ENCODE measurements at regions not wholly inside any gene's neighbourhood (a gene's known extent, or its start where the extent isn't known, plus 50 kb on each side); places are given as distances from the start of the nearest gene placed in this dataset.

DNA sequence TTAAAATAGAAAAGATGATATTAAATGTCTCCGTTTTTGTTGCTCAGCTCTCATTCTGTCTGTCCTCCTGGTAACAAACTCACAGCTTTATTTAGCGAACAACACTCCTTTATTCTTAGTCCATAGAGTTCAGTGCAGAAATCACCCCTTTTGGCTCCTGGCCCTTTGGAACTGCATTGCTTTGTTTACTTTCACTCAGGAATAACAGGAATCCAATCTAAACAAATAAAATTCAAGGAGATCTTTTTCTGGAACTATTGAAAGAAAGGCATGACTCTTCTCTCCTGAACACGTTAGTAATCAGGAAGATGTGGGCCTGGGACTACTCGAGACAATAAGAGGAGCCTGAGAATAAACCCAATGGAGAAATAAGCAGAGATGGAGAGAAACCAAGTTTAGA lies 409.2 kb downstream of the DIPK2A start:
- Histone ChIP-seq H3K79me2 (ENCODE audit: insufficient read depth, low read length) (no peaks in the 10 kb centered on the region), H2AFZ (ENCODE audit: low read length) (no peak overlapping the region), H3K36me3 (ENCODE audit: insufficient read depth, low read length) (no peaks in the 10 kb centered on the region), H3K9me3 (ENCODE audit: low read length) (no peaks in the 10 kb centered on the region), H3K4me1 (ENCODE audit: insufficient read depth, low read length, severe bottlenecking) (no peaks in the 10 kb centered on the region), H3K4me3 (ENCODE audit: low read depth, low read length, poor library complexity, severe bottlenecking) (no peak overlapping the region), H3K27ac (ENCODE audit: low read depth, low read length, poor library complexity, severe bottlenecking) (no peak overlapping the region), H3K9ac (ENCODE audit: low read length) (no peak overlapping the region), H3F3A (ENCODE audit: insufficient read depth, low read length) (no peaks in the 10 kb centered on the region), H3K9me2 (ENCODE audit: low read depth, low read length) (no peaks in the 10 kb centered on the region), H3K4me2 (ENCODE audit: low read length) (no peak overlapping the region), H4K20me1 (ENCODE audit: insufficient read depth, low read length) (no peaks in the 10 kb centered on the region), H3K27me3 (ENCODE audit: insufficient read depth, low read length) (no peaks in the 10 kb centered on the region)
- TF ChIP-seq, protein P1, sequence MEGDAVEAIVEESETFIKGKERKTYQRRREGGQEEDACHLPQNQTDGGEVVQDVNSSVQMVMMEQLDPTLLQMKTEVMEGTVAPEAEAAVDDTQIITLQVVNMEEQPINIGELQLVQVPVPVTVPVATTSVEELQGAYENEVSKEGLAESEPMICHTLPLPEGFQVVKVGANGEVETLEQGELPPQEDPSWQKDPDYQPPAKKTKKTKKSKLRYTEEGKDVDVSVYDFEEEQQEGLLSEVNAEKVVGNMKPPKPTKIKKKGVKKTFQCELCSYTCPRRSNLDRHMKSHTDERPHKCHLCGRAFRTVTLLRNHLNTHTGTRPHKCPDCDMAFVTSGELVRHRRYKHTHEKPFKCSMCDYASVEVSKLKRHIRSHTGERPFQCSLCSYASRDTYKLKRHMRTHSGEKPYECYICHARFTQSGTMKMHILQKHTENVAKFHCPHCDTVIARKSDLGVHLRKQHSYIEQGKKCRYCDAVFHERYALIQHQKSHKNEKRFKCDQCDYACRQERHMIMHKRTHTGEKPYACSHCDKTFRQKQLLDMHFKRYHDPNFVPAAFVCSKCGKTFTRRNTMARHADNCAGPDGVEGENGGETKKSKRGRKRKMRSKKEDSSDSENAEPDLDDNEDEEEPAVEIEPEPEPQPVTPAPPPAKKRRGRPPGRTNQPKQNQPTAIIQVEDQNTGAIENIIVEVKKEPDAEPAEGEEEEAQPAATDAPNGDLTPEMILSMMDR (IDR thresholded peaks at IDR 0.05; ENCODE audit: low read length) = no peak
- TF ChIP-seq EZH2 (IDR thresholded peaks at IDR 0.05; ENCODE audit: borderline replicate concordance, low read length) = no peak

DNA sequence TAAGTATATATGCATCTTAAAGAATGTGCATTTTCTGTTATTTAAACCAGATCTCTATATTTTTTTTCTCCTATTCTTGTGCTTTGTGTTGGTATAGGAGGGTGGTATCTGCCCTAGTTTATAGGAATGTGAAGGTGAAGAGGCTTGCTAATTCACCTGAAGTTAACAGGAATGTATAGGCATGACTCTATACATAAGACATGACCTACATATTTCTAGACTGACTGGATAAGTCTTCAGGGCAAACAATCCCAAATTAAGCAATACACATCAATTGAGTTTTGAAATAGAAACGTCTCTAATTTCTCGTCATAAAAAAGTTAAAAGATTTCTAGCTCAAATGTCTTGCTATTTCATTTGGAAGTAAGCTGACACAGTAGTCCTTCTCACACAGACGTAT lies 410.0 kb downstream of the DIPK2A start:
- Histone ChIP-seq H2AFZ (ENCODE audit: low read length) (no peak overlapping the region), H3F3A (ENCODE audit: insufficient read depth, low read length) (no peaks in the 10 kb centered on the region), H3K4me2 (ENCODE audit: low read length) (no peak overlapping the region), H3K9me2 (ENCODE audit: low read depth, low read length) (no peaks in the 10 kb centered on the region), H3K27ac (ENCODE audit: low read depth, low read length, poor library complexity, severe bottlenecking) (no peak overlapping the region), H3K36me3 (ENCODE audit: insufficient read depth, low read length) (no peaks in the 10 kb centered on the region), H3K4me3 (ENCODE audit: low read depth, low read length, poor library complexity, severe bottlenecking) (no peak overlapping the region), H3K27me3 (ENCODE audit: insufficient read depth, low read length) (no peaks in the 10 kb centered on the region), H4K20me1 (ENCODE audit: insufficient read depth, low read length) (no peaks in the 10 kb centered on the region), H3K9me3 (ENCODE audit: low read length) (no peaks in the 10 kb centered on the region), H3K4me1 (ENCODE audit: insufficient read depth, low read length, severe bottlenecking) (no peaks in the 10 kb centered on the region), H3K9ac (ENCODE audit: low read length) (no peak overlapping the region), H3K79me2 (ENCODE audit: insufficient read depth, low read length) (no peaks in the 10 kb centered on the region)
- no peak for TF ChIP-seq EZH2 (IDR thresholded peaks at IDR 0.05; ENCODE audit: borderline replicate concordance, low read length)
- TF ChIP-seq, protein P1 (IDR thresholded peaks at IDR 0.05; ENCODE audit: low read length) = no peak

DNA sequence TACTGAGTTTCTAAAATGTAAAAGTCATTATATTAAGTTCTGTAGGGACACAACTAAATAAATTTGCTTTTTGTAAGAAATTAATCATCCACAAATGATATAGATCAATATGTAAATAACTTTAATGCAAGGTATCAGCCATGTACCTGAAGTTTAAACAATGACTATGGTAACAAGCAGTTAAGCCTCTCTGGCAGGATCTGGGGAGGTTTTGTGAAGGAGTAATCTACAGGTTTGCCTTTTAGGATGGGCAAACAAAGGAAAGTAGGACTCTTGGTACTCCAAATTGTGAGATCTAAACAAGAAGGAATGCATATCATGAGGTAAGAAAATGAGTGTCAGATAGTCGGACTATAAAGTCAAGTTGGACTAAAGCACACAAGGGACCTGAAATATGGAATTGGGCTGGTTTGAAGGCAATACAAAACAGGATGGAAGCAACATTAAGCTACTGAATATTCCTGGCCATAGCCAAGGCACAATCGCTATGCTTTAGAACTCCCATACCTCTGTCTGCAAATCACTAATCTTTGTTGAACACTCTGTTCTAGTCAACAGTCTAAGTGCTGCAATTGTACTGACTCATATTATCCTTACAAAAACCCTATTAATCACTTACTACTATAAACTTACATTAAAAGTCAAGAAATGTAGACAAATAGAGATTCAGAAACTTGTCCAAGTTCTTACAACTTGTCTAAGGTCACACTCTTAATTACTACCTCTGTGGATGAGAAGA lies 412.8 kb downstream of the DIPK2A start:
- TF ChIP-seq, protein P1 (IDR thresholded peaks at IDR 0.05; ENCODE audit: low read length) = no peak
- no peak for TF ChIP-seq EZH2 (IDR thresholded peaks at IDR 0.05; ENCODE audit: borderline replicate concordance, low read length)
- Histone ChIP-seq H2AFZ (ENCODE audit: low read length) (no peak overlapping the region), H3K9me3 (ENCODE audit: low read length) (no peaks in the 10 kb centered on the region), H3F3A (ENCODE audit: insufficient read depth, low read length) (no peaks in the 10 kb centered on the region), H3K9me2 (ENCODE audit: low read depth, low read length) (no peaks in the 10 kb centered on the region), H4K20me1 (ENCODE audit: insufficient read depth, low read length) (no peaks in the 10 kb centered on the region), H3K27me3 (ENCODE audit: insufficient read depth, low read length) (no peaks in the 10 kb centered on the region), H3K79me2 (ENCODE audit: insufficient read depth, low read length) (no peaks in the 10 kb centered on the region), H3K4me2 (ENCODE audit: low read length) (no peak overlapping the region), H3K9ac (ENCODE audit: low read length) (no peak overlapping the region), H3K36me3 (ENCODE audit: insufficient read depth, low read length) (no peaks in the 10 kb centered on the region), H3K27ac (ENCODE audit: low read depth, low read length, poor library complexity, severe bottlenecking) (no peak overlapping the region), H3K4me3 (ENCODE audit: low read depth, low read length, poor library complexity, severe bottlenecking) (no peak overlapping the region), H3K4me1 (ENCODE audit: insufficient read depth, low read length, severe bottlenecking) (no peaks in the 10 kb centered on the region)
